Ramos (cell line): ENCODE measurements at regions not wholly inside any gene's neighbourhood (a gene's known extent, or its start where the extent isn't known, plus 50 kb on each side); places are given as distances from the start of the nearest gene placed in this dataset.

Source experiments
- in situ Hi-C: fragments of 300-500 bp; cut with MboI; formaldehyde crosslinking; loops from one replicate; pipeline ENCODE4 v1.14.3; 2022; ENCODE audit warnings: low sequenced_read_pairs; ENCODE audit not compliant: unreplicated experiment

DNA sequence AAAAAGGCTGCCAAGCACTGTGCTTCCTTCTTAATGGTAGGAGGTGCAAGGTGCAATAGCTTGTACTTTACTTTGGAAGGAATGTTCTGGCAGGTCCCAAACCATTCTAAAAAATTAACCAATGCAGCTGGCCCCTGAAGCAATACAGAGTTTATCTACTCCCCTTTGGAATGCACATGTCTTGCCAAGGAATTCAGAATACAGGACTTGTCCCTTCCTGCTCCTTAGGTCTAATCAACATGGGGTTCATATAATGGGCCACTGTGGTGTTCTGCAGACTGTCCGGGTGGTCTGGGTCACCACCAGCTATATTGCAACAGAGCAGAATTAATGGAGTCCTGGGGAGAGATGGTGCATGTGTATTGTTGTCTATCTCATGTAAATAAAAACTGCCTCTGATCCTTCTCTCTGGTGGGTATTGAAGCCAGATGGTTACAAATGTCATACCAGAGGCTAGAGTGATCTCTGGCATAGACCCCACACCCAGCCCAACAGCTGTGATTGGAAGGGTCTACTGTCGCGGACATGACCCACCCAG, 112.8 kb downstream of the RIPK4 start:
- in situ Hi-C loops: no loop called here

DNA sequence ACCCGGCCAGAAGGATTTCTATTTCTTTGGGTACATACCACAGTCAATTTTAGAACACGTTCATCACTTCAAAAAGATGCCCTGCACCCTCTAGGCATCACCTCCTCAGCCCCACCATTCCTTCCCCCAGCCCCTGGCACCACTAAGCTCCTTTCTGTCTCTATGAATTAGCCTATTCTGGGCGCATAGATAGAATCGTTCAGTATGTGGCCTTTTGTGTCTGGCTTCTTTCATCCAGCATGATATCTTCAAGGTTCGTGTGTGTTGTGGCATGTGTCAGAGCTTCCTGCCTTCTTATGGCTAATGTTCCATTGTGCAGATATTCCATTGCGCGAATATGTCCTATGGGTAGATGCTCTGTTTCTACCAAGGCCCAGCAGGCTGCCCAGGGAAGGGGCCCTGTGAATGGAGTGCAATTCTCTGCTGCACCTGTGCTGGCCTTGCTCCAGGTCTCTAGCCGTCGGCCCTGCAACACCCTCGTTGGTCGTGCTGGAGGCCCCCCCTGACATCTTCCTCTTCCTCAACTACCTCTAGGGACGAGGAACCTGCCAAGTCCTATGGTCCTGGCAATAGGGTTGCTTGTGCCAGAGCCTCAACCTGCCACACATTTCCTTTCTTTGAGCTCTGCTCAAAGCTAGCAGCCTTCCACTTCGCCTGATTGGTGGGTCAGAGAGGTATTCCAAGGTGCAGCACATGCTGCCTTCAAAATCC, 113.5 kb downstream of the RIPK4 start:
- in situ Hi-C loops: no loop called here

DNA sequence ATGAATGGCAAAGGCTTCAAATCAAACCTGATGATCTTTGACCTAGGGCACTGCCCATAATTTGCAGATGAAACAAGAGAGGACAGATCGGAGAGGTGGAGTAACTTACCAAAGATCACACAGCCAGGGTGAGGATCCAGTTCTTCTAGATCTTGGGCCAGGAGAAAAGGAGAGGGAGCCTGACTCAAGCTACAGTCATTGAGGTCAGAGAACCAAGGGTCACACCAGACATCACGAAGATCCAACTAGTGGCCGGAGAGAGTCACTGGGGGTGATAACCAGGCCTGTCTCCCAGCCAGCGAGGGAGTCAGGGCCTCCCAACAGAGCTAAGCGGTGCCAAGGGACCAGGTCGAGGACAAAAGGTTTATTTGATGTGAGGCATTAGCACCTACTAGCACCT, 115.0 kb downstream of the RIPK4 start:
- in situ Hi-C loops: no loop called here

DNA sequence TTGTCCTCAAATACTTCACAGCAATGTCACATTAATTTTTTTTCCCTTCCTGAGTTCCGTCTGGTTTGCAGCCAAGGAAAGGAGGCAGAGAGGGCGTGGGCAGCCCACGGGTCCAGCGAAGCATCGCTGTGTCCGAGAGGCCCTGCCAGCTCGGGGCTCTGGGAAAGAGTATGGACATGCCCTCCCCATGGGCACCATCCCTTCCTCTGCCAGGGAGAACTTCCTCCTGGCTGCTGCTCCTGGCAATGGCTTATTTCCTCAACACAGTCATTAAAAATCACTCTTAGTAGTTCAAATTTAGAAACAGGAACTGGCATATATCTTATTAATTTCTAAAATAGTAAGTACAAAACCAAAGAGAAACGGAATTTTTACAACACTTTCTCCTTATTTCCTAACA, 115.4 kb downstream of the RIPK4 start:
- in situ Hi-C loops: no loop called here

DNA sequence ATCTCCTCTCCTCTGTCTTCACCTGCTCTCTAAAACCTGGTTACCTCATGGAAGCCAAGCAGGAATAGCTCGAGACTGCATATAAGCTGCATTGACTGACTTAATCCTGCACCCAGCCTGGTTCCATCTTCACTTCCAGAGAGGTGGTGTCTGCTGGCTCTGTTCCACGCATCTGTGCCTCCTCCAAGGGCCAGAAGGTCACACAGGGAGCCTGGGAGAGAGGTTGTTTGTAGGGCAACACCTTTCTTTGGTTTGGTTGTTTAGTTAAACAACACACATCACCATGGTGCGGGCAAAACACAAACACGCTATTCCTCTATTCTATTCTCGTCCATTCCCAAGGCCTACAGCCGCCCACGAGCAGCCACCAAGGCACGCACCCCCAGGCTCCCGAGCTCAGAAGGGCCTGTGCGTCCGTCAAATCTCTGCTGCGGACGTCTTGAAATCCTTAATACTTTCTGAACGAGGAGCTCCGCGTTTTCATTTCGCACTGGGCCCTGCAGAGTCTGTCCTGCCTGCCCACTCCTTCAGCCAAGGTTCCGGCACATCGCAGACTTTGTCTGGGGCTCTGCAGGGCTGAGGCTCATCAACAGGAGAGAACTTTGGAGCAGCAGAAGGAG, 116.2 kb downstream of the RIPK4 start:
- in situ Hi-C loops: no loop called here

DNA sequence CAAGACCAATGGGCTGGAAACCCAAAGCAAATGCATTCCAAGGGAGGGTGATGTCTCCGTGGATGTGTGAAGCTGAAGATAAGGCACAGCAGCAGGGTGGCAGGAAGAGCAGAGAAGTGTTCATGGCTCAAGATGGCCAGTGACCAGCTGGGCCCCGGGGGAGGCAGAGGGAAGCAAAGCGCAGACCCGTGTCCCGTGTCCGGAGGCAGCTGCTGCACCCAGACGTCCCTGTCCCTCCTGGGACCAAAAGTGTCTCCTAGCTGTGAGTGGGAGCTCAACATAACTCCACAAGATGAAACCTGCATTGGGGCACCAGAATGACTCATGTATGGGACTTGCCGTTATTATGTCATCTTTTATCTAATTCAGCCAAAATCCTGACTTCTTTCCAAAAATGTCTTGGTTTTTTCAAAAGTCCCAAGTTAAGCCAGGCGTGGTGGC, 118.2 kb downstream of the RIPK4 start:
- in situ Hi-C loops: no loop called here

DNA sequence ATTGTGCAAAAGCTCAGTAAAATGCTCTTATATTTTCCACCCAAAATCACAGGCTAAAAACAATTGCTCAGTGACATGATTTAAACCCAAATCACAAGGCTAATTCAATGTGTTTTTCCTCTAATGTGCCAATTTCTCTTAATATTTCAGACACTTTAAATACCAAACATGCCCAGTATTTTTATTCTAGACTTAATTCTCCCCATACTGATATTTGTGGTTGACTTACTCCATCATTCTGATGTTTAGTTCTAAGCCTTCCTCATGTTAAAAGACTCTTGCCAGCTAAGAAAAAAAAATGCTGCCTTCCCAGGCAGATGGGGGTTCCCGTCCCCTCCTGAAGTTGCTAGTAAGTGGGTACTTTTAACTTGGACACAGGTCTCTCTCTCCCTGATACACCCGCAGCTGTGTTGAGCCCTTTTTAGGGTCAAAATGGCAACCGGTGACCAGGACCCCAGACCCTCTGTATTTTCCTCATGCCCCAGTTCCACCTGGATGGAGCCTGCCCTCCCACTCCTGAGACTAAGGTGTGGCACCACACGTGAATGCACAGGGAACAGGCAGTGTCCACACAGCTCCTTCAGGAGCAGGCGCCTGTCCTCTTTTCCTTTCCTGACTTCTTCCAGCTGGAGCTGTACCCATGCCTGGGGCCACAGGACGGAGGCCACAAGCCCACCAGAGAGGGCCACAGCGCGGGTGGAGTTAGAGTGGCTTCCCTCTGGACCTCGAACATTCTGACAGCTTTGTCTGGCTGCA, 118.9 kb downstream of the RIPK4 start:
- in situ Hi-C loops: no loop called here

DNA sequence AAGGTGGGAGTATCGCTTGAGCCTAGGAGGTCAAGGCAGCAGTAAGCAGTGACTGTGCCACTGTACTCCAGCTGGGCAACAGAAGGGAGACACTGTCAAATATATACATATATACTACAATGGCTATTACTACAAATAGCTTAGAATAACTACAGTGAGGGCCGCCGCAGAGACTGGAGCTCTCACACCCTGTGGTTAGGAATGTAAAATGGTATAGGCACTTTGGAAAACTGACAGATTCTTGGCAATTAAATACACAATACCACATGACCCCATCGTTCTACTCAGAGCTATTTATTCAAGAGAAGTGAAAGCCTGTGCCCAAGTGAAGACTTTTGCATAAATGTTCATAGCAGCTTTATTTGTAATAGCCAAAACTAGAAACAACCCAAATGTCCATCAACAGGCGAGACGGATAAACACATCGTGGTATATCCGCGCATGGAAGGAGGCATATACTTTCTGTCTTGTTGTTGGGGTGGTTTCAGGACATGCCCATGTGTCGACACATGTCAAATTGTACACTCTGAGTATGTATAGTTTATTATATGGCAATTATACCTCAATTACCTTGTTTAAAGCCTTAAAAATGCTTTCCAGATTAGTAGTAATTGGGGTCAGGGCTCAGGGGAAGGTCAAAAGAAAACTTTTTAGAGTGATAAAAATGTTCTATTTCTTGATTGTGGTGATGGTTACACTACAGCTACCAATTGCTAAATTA, 123.4 kb downstream of the RIPK4 start:
- in situ Hi-C loops: no loop called here

DNA sequence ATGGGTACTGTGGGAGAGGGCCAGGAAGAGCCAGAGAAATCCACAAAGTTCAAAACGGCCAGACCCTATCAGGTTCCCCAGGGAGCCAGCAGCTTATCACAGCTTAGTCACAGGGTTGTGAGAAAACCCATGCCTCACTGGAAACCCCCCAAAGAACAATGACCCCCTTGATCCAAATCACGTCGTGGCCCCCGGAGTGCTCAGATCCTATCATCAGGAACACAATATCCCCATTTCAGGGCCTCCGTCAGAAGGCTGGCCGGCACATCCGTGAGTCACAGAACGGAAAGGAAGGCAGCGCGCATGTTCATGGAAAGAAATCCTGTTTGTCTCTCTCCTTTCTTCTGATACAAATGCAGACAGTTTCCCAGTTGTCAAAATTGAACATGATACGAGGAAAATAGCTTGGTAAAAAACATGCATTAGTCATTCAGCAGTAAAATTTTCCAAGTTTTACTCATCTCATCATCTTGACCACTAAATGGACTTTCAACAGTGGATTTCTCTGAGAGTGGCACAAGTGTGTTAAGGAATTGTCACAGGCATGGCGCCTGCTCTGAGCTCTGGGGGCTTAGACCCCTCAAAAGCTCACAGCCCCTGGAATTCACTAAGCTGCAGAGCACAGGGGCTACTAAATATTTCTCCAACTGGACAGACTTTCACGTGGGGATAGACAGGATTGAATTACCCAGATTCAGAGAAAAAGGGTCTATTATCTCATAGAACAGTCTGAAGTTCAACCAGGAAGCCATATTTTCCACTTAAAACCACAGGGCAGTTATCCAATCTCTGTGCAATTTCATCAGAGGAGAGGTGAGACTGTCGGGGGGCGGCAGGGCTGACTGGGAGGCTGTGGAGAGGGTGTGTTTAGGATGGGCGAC, 124.8 kb downstream of the RIPK4 start:
- in situ Hi-C loops: no loop called here

DNA sequence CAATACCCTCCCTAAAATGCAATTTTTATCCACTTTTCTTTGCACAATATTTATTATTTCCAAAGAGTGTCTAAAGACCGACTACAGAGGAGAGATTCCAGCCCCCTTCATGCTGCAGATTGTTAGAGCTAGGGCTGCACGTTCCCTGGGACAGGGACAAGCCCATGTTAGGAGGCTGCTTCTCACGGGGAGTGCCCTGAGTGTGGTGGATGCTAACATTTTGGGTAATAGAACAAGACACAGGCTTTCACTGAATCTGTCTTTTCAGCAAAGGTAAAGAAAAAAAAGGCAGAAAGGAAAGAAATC, 125.4 kb downstream of the RIPK4 start:
- in situ Hi-C loops: no loop called here

DNA sequence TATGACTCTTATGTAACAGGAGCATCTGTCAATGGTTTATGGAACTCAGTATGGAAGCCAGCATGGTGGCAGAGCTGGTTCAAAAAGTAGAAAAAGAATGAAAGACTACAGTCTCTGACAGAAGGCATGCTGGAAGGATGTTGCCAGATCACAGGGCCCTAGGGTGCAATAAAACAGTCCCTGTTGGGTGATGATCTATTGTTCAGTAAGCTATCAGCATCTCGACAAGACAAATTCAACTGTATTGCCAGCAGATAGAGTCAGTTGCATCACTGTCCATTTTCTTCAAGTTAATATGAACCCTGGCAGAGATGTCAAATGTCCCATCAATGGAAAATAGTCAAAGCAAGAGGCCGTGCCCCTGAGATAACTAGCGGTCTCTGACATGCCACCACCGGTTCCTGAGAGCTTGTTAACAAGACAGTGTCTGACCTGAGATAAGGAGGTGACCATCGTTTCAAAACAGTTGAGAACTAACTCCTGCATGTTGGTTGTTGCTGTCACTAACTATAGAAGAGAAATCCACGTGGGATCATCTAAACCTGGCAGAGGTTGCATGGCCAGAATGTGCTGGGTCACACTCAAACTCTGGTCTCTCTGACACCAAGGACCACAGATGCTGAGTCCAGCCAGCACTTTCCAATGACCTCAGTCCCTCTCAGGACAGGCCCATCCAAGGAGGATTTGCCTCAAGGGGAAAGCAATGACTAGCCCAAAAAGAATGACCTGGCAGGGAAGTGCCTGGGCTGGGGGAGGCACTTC, 125.9 kb downstream of the RIPK4 start:
- in situ Hi-C loops: no loop called here

DNA sequence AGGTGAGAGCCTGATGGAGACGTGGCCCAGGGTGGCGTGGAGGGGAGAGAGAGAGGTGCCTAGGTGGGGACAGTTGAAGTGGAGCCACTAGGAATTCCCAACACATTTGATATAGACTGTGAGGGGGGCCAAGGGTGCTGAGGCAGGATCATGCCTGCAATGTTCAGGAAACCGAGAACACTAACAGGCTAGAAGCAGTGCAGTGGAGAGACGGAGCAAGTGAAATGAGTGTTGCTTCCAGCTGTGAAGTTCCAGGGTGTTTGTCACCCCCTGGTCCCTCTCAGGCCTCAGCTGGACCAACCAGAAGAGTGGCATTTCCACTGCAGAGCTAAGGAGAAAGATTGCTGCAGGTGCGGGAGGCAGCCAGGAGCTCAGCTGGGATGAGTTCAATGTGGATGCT, 127.1 kb downstream of the RIPK4 start:
- in situ Hi-C loops: no loop called here

DNA sequence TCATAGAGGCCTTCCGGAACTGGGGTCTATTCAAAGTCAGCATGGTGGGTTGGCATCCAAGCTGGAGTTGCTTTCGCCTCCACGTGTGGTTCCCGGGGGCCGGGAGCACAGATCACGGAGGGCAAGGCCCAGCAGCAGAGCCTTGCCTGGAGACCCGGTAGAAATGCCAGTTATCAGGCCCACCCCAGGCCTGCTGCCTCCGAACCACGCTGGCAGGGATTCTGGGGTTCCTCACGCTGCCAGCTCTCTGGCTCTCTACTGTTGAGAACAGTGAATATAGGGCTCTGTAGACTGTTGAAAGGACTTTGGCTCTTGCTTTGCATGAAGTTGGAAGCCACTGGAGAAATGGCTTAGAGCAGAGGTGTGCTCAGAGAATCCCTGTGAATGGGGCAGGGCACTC, 127.5 kb downstream of the RIPK4 start:
- in situ Hi-C loops: no loop called here

DNA sequence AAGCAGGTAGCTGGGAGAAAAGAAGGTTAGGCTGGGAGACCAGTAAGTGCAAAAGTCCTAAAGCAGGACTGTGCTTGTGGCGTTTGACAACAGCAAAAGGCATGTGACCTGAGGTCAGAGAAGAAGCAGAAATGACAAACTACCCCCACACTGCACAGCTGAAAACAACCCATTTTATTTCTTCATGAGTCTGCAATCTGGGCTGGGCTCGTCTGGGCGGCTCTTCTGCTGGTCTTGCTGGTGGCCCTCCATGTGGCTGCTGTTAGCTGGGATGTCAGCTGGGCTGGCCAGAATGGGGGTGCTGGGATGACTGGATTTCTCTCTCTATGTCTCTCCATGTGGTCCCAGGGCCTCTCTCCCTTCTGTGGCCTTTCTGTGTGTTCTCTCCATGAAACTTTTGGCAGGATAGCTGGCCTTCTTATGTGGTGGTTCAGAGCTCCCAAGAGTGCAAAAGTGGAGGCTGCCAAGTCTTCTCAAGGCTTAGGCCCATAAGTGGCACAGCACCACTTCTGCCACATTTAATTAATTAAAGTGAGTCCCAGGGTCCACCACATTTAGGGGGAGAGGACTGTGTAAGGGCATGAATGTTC, 128.6 kb downstream of the RIPK4 start:
- in situ Hi-C loops: no loop called here

DNA sequence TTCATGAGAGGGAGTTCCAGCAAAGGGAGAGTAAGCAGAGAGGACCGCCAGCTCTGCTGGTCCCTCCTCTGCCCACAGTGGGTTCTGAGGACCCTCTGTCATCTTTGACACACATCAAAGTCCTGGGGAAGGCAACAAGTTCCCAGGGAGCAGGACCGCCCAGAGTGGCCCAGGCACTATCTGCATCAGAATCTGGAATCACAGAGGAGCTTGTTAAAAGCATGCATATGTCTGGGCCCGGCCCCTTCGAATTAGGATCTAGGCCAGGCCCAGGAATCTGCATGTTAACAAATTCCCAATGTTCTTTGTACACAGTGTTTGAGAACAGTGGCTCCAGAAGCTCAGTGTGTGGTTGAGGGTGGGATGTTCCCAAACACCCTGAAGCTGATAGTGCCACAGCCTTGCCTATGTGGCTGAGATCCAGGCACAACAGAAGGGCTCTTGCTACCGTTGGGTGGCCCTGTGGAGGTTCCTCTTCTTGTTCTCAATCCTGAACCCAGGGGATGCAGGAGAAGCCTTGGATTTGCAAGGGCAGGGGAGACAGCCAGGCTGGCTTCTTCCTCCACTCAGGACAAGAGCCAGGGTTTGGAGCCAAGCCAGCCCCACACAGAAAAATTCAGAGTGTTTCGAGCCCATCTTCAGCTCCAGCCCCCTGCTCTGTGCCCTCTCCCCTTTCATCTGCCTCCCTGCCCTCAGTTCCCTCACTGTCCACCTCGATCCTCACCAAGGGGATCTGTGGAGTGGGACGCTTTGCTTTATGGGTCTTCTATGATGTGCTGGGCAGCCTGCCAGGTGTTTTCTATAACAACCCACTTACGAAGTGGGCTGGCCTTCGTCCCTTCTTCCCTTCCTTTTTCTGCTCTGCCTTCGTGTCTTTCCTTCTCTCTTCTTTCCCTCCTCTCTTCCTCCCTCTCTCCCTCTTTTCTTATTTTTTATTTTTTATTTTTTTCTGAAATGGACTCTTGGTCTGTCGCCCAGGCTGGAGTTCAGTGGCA, 129.0 kb upstream of the TMPRSS2 start:
- in situ Hi-C loops: no loop called here

DNA sequence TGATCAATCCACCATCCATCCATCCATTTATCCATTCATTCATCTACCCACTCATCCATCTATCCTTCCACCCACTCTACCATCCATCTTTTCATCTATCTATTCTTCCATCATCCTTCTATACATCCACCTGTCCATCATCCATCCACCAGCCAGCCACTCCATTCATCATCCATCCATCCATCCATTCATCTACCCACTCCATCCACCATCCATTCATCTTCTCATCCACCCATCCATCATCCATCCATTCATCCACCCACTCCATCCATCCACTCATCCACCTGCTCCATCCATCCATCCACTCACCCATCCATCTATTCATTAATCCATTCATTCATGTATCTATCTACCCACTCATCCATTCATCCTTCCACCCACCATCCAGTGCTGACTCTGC, 127.9 kb upstream of the TMPRSS2 start:
- in situ Hi-C loops: no loop called here

DNA sequence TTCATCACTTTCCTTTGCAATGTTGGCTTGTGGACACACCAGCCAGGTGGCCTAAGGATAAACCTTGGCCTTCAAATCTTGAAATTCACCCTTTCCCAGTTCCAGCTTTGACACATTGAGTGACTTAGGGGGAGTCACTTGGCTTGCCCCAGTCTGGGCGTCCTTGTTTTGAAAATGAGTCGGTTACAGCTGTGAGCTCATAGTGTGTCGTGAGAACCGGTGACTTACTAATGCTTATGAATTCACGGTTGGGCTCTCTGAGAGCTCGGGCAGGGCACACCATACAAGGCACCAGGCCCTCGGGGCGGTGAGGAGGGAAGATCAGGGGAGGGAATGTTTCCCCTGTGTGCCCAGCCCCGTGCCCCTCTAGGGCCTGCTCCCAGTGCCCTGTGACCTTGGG, 126.9 kb upstream of the TMPRSS2 start:
- in situ Hi-C loops: no loop called here
